GM10266 (cell line): ENCODE measurements at regions not wholly inside any gene's neighbourhood (a gene's known extent, or its start where the extent isn't known, plus 50 kb on each side); places are given as distances from the start of the nearest gene placed in this dataset.

Experiments
- DNase-seq: peaks from one replicate; pipeline ENCODE4 v3.0.0; 2012; ENCODE audit errors: extremely low spot score
- CTCF ChIP-seq: IDR thresholded peaks from 2 replicates; pipeline ENCODE4 v1.5.1; 2012; ENCODE audit warnings: mild to moderate bottlenecking, low read depth; ENCODE audit not compliant: control insufficient read depth, insufficient read depth; ENCODE audit errors: missing control alignments

GRCh38 chr1:173400387-173400995, 76.6 kb upstream of the PRDX6 start:
- no peak for TF ChIP-seq CTCF
- no peak for DNase-seq

GRCh38 chr1:173403996-173404395, 73.1 kb upstream of the PRDX6 start:
- TF ChIP-seq CTCF: no peak
- no peak for DNase-seq

- DNase-seq: no peak
- TF ChIP-seq CTCF: no peak
Measured at GRCh38 chr1:173405281-173405680, 71.9 kb upstream of the PRDX6 start.

GRCh38 chr1:173405834-173406233, 71.3 kb upstream of the PRDX6 start:
- TF ChIP-seq CTCF: no peak
- DNase-seq: no peak

GRCh38 chr1:173406783-173407230, 70.3 kb upstream of the PRDX6 start:
- no peak for TF ChIP-seq CTCF
- no peak for DNase-seq

- no peak for DNase-seq
- TF ChIP-seq CTCF: no peak
Measured at GRCh38 chr1:173407846-173408245, 69.3 kb upstream of the PRDX6 start.

GRCh38 chr1:173408886-173409285, 68.2 kb upstream of the PRDX6 start:
- DNase-seq: no peak
- peak; percentile 38 for TF ChIP-seq CTCF
